NCI-H1930 (cell line): ENCODE measurements at regions not wholly inside any gene's neighbourhood (a gene's known extent, or its start where the extent isn't known, plus 50 kb on each side); places are given as distances from the start of the nearest gene placed in this dataset.
"Not testable (repeated sequence)": the region's sequence is repeated elsewhere in the genome, so short reads cannot be mapped to it uniquely, and the experiment has no call there.

Source experiments
- DNase-seq, 2 experiments: peaks; one replicate each; lab custom pipeline; 2025; lab: John Stamatoyannopoulos, UW

- DNase-seq = no peak
Measured at GRCh38 chr5:106699198-106699597, 971.5 kb downstream of the EFNA5 start.

DNA sequence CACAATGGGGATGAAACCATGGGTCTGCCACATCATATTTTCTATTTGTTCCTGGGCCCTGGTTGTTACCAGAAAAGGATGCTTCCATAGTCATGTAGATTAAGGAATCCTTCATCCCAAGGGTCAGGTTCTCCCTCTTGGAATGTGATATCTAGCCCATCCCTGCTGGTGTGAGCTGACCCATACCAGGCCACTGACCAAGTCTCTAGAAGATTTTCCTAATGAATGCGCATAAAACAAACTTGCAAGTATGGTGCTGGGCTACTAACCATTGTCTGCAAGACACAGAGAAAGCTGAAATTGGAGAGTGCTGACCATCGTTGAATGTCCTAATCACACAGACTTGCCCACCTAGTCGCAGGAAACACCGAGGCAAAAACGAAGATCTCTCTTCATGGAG is 972.6 kb downstream of the EFNA5 start:
- no peak for DNase-seq

GRCh38 chr5:106691701-106692100 is 979.0 kb downstream of the EFNA5 start:
- DNase-seq = no peak

GRCh38 chr5:106690585-106690984 is 980.2 kb downstream of the EFNA5 start:
- DNase-seq = no peak

- no peak for DNase-seq
Measured at GRCh38 chr5:106680330-106680729, 990.4 kb downstream of the EFNA5 start.

- DNase-seq = no peak
Measured at GRCh38 chr5:106677057-106677456, 993.7 kb downstream of the EFNA5 start.

- DNase-seq = no peak
Measured at GRCh38 chr5:106675687-106676086, 995.0 kb downstream of the EFNA5 start.

DNA sequence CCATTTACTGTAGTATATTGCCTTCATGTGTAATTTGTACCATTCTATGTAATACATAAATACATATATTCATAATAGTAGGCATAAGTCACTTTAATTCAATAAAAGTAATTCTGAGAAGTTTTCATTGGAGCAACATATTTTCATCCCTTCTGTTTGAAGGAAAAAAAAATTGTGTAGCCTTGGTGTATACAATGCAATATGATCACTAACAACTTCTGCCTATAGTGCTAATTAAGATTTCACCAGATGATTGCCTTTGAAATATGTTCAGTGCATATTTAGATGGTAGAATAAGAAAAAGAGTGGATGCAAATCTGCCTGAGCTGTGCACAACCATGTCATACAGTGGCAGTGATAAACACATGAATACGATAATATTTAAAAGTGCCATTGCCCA is 996.8 kb downstream of the EFNA5 start:
- DNase-seq = no peak

- DNase-seq = no peak
Measured at GRCh38 chr5:106661866-106662265, 1008.9 kb downstream of the EFNA5 start.

DNA sequence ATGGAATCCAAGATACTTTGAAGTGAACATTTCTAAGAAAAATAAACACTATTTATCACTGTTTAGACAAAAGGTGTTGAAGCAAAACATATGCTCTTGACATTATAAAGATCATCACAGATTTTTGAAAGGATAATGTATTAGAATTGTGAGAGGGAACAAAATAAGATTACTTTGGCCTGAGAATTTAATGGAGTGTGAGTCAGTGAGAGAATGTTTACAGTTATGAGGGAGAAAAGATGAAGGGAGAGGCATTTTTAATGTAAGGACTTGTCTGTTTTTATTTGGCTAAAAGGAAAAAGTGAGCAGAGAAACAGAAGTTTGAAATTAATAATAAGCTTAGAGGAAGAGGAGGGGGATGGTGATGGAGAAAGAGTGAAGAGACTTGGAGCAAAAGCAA is 1010.1 kb downstream of the EFNA5 start:
- DNase-seq = no peak

DNA sequence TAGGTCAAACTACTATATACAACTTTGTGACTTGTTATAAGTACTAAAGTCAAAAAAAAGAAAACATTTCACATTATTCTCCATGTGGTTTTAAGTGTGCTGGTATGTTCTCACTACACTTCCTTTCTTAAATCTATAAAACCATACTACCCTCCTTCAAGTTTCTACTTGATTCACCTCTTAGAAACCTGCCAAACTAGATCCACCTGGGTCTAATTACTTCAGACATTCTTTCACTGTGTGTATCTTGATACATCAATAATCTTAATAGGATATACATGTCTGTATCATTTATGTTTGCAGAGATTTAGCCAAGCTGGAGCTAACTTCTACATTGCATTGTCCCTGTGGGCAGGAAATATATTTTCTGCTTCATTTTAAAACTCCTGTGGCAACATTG is 1012.6 kb downstream of the EFNA5 start:
- DNase-seq = no peak

- no peak for DNase-seq
Measured at GRCh38 chr5:106656821-106657220, 1013.9 kb downstream of the EFNA5 start.

DNA sequence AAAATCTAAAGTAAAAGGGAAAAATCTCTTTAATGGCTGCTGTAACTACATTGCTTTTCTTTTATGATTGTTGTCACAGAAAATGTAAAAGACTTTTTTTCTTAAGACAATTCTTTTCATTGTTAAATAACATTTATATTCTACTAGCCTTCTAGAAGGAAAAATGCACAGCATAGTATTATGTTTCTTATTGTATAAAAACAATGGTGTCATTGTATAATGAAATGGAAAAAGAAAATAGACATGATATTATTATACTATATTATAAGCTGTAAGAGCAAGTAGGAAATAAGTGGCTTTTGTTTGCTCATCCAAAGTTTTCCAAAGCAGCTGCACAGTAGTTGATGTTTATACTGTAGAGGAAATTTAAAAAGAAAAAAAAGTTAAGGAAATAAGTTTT is 1021.7 kb downstream of the EFNA5 start:
- DNase-seq = no peak

GRCh38 chr5:106648401-106648800 is 1022.3 kb downstream of the EFNA5 start:
- no peak for DNase-seq

DNA sequence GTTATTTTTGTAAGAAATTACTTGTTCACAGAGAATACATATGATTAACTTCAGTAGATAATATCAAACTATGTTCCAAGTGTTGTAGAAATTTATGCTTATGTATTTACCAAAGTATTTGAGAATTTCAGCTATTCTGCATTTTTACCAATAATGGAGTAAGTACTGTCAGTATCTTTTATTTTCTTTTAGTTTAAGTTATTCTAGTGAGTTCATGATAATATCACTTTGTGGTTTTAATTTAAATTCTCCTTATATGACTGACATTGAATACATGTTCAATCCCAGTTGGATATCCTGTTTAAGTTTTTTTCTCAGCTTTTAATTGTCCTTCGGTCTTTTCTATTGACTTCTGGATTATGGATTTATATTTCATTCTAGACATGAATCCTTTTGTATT is 1024.6 kb downstream of the EFNA5 start:
- DNase-seq = no peak

DNA sequence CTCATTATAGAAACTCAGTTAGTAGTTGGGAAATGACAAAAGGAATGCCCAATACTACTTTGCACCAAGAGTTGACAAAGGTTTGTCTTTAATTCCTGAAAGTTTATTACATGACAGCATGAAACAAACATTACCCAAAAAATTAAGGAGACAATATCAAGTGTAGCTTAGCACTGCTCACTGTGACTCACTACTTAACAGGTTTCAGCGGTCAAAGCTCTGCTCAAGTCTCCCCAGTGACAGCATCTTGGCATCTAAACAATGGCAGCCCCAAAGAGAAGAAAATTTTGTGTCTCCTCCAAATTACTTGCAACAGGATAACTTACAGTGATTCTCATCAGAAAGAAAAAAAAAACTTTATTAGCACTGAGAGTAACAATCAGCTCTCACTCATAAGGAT is 1030.2 kb downstream of the EFNA5 start:
- no peak for DNase-seq

- no peak for DNase-seq
Measured at GRCh38 chr5:106639488-106639887, 1031.2 kb downstream of the EFNA5 start.

GRCh38 chr5:106637275-106637674 is 1033.5 kb downstream of the EFNA5 start:
- no peak for DNase-seq

- DNase-seq = no peak
Measured at GRCh38 chr5:106634375-106634774, 1036.4 kb downstream of the EFNA5 start.

DNA sequence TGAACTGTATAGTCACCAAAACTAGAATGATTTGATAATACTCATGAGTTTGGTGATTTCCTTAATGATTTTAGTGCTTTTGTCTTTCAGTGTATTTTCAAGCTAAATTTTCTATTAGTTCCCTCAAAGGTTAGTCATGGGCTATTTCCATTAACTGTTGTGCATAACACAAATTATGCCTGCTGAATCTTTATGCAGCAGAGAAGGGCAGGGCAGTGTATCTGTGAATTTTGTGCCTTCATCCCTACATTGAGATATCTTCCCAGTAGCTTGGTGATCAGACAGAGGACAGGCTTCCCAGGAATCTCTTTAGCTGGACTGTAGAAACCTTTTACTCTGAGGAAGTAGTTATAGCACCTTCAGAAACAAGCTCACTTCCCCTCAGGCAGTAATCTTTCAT is 1036.9 kb downstream of the EFNA5 start:
- DNase-seq = no peak

DNA sequence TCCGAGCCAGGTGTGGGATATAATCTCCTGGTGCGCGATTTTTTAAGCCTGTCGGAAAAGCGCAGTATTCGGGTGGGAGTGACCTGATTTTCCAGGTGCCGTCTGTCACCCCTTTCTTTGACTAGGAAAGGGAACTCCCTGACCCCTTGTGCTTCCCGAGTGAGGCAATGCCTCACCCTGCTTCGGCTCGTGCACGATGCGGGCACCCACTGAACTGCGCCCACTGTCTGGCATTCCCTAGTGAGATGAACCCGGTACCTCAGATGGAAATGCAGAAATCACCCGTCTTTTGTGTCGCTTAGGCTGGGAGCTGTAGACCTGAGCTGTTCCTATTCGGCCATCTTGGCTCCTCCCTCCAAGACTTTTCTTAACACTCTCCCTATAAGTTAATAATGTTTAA is 1042.3 kb downstream of the EFNA5 start:
- DNase-seq = not testable (repeated sequence)

- DNase-seq = no peak
Measured at GRCh38 chr5:106610041-106610440, 1060.7 kb downstream of the EFNA5 start.

DNA sequence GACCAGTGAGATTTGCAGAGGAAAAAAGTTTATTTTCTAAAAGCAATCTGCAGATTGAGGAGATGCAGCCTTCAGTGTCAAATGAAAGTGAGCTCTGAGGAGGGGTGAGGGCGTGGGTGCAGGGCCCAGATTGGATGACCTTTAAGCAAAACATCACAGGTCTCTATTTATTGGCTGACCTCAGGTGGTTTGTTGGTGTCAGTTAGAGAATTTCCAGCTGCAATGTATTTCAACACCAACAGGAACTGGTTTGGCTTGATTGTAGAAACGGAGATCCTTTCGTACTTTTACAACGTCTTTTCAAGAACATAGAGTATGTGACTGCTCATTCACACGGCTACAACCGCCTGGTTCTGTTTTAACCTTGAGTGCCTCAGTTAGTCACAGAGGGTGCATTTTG is 1069.1 kb downstream of the EFNA5 start:
- no peak for DNase-seq

GRCh38 chr5:106600803-106601202 is 1069.9 kb downstream of the EFNA5 start:
- DNase-seq = no peak

DNA sequence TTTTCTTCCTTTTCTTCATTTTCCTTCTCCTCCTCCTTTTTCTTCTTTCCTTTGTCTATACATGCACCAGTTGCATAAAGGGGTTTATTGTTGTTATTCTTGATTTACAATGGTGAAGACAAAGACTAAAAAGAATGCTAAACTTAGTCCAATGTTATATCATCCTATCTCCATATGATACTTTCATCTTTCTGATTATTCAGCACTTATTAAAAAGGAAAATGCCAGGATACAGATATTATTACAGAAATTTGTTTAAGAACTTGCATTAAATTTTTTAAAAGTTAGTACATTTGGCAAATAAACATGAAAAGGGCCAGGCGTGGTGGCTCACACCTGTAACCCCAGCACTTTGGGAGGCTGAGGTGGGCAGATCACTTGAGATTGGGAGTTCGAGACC is 1074.9 kb downstream of the EFNA5 start:
- DNase-seq = no peak
